Testis (tissue), 2 donors: ENCODE measurements at regions not wholly inside any gene's neighbourhood (a gene's known extent, or its start where the extent isn't known, plus 50 kb on each side); places are given as distances from the start of the nearest gene placed in this dataset.

ENCODE experiments used
- POLR2A ChIP-seq: fragments of 450-650 bp; IDR thresholded peaks from one replicate; pipeline ENCODE4 v1.6.1; 2017; ENCODE audit warnings: antibody characterized with exemption, mild to moderate bottlenecking, moderate library complexity
- TF ChIP-seq, protein P1 (sequence below), 3 experiments: fragments of 450-650 bp in 2 of 3; fragments of 200-600 bp in 1 of 3; sonication (generic) in 1 of 3; IDR thresholded peaks; one replicate each; pipeline ENCODE4 v1.5.1; 2016 to 2019; ENCODE audit warnings: antibody characterized with exemption in 3 of 3, mild to moderate bottlenecking in 2 of 3, moderate library complexity in 1 of 3

- TF ChIP-seq, protein P1, sequence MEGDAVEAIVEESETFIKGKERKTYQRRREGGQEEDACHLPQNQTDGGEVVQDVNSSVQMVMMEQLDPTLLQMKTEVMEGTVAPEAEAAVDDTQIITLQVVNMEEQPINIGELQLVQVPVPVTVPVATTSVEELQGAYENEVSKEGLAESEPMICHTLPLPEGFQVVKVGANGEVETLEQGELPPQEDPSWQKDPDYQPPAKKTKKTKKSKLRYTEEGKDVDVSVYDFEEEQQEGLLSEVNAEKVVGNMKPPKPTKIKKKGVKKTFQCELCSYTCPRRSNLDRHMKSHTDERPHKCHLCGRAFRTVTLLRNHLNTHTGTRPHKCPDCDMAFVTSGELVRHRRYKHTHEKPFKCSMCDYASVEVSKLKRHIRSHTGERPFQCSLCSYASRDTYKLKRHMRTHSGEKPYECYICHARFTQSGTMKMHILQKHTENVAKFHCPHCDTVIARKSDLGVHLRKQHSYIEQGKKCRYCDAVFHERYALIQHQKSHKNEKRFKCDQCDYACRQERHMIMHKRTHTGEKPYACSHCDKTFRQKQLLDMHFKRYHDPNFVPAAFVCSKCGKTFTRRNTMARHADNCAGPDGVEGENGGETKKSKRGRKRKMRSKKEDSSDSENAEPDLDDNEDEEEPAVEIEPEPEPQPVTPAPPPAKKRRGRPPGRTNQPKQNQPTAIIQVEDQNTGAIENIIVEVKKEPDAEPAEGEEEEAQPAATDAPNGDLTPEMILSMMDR (IDR thresholded peaks at IDR 0.05): no peak
- TF ChIP-seq POLR2A: no peak
Measured at GRCh38 chr20:40313730-40314129, 375.3 kb downstream of the MAFB start.
